Immature natural killer cell (primary cell): ENCODE measurements at regions not wholly inside any gene's neighbourhood (a gene's known extent, or its start where the extent isn't known, plus 50 kb on each side); places are given as distances from the start of the nearest gene placed in this dataset.
"Not testable (repeated sequence)": the region's sequence is repeated elsewhere in the genome, so short reads cannot be mapped to it uniquely, and the experiment has no call there.

ENCODE experiments used
- DNase-seq, 3 donors: peaks; one replicate each; pipeline ENCODE4 v3.0.0; 2022; ENCODE audit warnings: mixed read lengths in 1 of 3
- H3K27ac Mint-ChIP-seq, 6 donors: one replicate each; pipeline ENCODE4 v1.8.0; 2020; ENCODE audit warnings: mixed read lengths in 6 of 6, mild to moderate bottlenecking in 5 of 6, inconsistent platforms in 4 of 6, moderate library complexity in 3 of 6
- H3K27me3 Mint-ChIP-seq, 3 donors: one replicate each; pipeline ENCODE4 v1.8.0; 2020 to 2021; ENCODE audit warnings: low read depth in 3 of 3, mild to moderate bottlenecking in 3 of 3, mixed read lengths in 3 of 3, moderate library complexity in 3 of 3, inconsistent platforms in 1 of 3
- H3K36me3 Mint-ChIP-seq, 3 donors: one replicate each; pipeline ENCODE4 v1.8.0; 2020; ENCODE audit warnings: mixed read lengths in 3 of 3, inconsistent platforms in 2 of 3, mild to moderate bottlenecking in 2 of 3
- H3K4me1 Mint-ChIP-seq, 2 donors: one replicate each; pipeline ENCODE4 v1.8.0; 2020; ENCODE audit warnings: inconsistent platforms in 2 of 2, mild to moderate bottlenecking in 2 of 2, mixed read lengths in 2 of 2, moderate library complexity in 1 of 2
- H3K4me3 Mint-ChIP-seq, 5 donors: one replicate each; pipeline ENCODE4 v1.8.0; 2020; ENCODE audit warnings: mild to moderate bottlenecking in 5 of 5, mixed read lengths in 5 of 5, inconsistent platforms in 3 of 5, moderate library complexity in 3 of 5
- H3K9me3 Mint-ChIP-seq, 6 donors: one replicate each; pipeline ENCODE4 v1.8.0; 2020; ENCODE audit warnings: mild to moderate bottlenecking in 6 of 6, mixed read lengths in 6 of 6, inconsistent platforms in 4 of 6, moderate library complexity in 3 of 6

- no peak for DNase-seq
- Mint-ChIP-seq H3K4me3 (no peak overlapping the region), H3K27me3 (no peaks in the 10 kb centered on the region), H3K36me3 (no peaks in the 10 kb centered on the region), H3K4me1 (no peaks in the 10 kb centered on the region), H3K27ac (no peak overlapping the region), H3K9me3 (peaks cover 0 to 9% (median 3%) of the 10 kb centered on the region in 6 donors)
Observed at GRCh38 chrX:28170713-28171112, 189.5 kb upstream of the DCAF8L1 start.

GRCh38 chrX:28158019-28158777 is 176.9 kb upstream of the DCAF8L1 start:
- peaks cover 0 to 5% (median 0%) of the 10 kb centered on the region in 3 donors for H3K27me3 Mint-ChIP-seq
- H3K36me3 Mint-ChIP-seq, result no peaks in the 10 kb centered on the region
- H3K4me3 Mint-ChIP-seq, result no peak overlapping the region
- H3K9me3 Mint-ChIP-seq, result peaks cover 0 to 9% (median 3%) of the 10 kb centered on the region in 6 donors
- no peak overlapping the region for H3K27ac Mint-ChIP-seq
- no peak for DNase-seq
- no peaks in the 10 kb centered on the region for H3K4me1 Mint-ChIP-seq

DNA sequence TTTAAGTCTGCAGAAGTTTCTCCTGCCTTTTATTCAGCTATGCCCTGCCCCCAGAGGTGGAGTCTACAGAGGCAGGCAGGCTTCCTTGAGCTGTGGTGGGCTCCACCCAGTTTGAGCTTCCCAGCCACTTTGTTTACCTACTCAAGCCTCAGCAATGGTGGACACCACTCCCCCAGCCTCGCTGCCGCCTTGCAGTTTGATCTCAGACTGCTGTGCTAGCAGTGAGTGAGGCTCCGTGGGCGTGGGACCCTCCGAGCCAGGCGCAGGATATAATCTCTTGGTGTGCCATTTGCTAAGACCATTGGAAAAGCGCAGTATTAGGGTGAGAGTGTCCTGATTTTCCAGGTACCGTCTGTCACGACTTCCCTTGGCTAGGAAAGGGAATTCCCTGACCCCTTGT is 171.0 kb upstream of the DCAF8L1 start:
- H3K27me3 Mint-ChIP-seq, H3K4me3 Mint-ChIP-seq, H3K36me3 Mint-ChIP-seq, H3K4me1 Mint-ChIP-seq, DNase-seq, H3K27ac Mint-ChIP-seq: not testable (repeated sequence)
- peaks cover 5 to 22% (median 7%) of the 10 kb centered on the region in 6 donors for H3K9me3 Mint-ChIP-seq

GRCh38 chrX:28135378-28136047 is 154.3 kb upstream of the DCAF8L1 start:
- H3K27me3 Mint-ChIP-seq, result peaks cover 0 to 4% (median 3%) of the 10 kb centered on the region in 3 donors
- H3K4me3 Mint-ChIP-seq, result no peak overlapping the region
- no peak overlapping the region for H3K27ac Mint-ChIP-seq
- no peak for DNase-seq
- no peaks in the 10 kb centered on the region for H3K4me1 Mint-ChIP-seq
- H3K36me3 Mint-ChIP-seq, result no peaks in the 10 kb centered on the region
- H3K9me3 Mint-ChIP-seq, result peaks cover 0 to 7% (median 1%) of the 10 kb centered on the region in 6 donors

DNA sequence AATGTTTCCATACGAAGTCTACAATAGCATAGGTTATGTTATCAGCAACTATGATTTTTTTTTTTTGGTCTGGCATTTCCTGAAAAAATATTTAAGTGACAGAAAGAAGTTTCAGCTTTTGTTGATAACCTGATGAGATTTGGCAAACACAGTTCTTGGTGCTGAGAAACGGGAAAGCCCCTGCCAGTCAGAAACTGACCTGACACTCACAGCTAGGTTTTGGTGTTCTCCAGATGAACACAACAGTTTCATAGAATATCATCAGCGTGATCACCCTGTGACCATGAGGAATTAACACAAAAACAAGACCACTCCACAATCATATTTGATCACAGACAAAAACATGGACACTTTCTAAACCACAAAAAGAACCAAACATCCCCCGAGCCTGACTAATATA is 152.5 kb upstream of the DCAF8L1 start:
- H3K4me3 Mint-ChIP-seq, result no peak overlapping the region

GRCh38 chrX:28127662-28128061 is 146.4 kb upstream of the DCAF8L1 start:
- Mint-ChIP-seq H3K27me3 (peaks cover 0 to 2% (median 0%) of the 10 kb centered on the region in 3 donors), H3K4me3 (no peak overlapping the region)

More for the DNA sequence above, 152.5 kb upstream of the DCAF8L1 start:
- Mint-ChIP-seq H3K27ac (no peak overlapping the region), H3K27me3 (peaks cover 0 to 3% (median 2%) of the 10 kb centered on the region in 3 donors), H3K4me1 (no peaks in the 10 kb centered on the region), H3K36me3 (no peaks in the 10 kb centered on the region), H3K9me3 (peaks cover 0 to 8% (median 4%) of the 10 kb centered on the region in 6 donors)
- no peak for DNase-seq

GRCh38 chrX:28126886-28127285 is 145.6 kb upstream of the DCAF8L1 start:
- H3K9me3 Mint-ChIP-seq, result peaks cover 0 to 10% (median 4%) of the 10 kb centered on the region in 6 donors
- no peak overlapping the region for H3K4me3 Mint-ChIP-seq
- DNase-seq, result no peak
- peaks cover 0 to 2% (median 0%) of the 10 kb centered on the region in 3 donors for H3K27me3 Mint-ChIP-seq
- H3K4me1 Mint-ChIP-seq, result no peaks in the 10 kb centered on the region
- no peak overlapping the region for H3K27ac Mint-ChIP-seq
- H3K36me3 Mint-ChIP-seq, result no peaks in the 10 kb centered on the region

More at GRCh38 chrX:28127662-28128061, 146.4 kb upstream of the DCAF8L1 start:
- H3K4me1 Mint-ChIP-seq, result no peaks in the 10 kb centered on the region
- H3K27ac Mint-ChIP-seq, result no peak overlapping the region
- H3K9me3 Mint-ChIP-seq, result peaks cover 0 to 10% (median 4%) of the 10 kb centered on the region in 6 donors
- no peak for DNase-seq
- no peaks in the 10 kb centered on the region for H3K36me3 Mint-ChIP-seq

- peaks cover 0 to 8% (median 5%) of the 10 kb centered on the region in 6 donors for H3K9me3 Mint-ChIP-seq
- H3K27ac Mint-ChIP-seq, result no peak overlapping the region
Observed at GRCh38 chrX:28124416-28124815, 143.2 kb upstream of the DCAF8L1 start.

DNA sequence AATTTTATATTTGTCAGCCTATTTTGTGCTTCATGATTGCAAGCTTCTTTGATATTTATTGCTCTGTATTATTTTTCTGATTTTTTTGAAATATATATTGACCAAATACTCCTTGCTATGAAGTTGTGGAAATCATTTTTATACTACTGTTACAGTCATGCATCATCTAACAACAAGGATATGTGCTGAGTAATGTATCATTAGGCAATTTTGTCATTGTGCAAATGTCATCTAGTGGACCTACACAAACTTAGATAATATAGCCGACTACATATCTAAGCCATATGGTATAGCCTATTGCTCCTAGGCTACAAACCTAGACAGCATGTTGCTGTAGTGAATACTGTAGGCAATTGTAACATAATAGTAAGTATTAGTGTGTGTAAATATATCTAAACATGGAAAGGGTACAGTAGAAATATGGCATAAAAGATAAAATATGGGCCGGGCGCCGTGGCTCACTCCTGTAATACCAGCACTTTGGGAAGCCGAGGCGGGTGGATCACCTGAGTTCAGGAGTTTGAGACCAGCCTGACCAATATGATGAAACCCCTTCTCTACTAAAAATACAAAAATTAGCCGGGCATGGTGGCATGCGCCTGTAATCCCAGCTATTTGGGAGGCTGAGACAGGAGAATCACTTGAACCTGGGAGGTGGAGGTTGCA is 139.5 kb upstream of the DCAF8L1 start:
- not testable (repeated sequence) for H3K9me3 Mint-ChIP-seq, H3K4me3 Mint-ChIP-seq, DNase-seq, H3K27me3 Mint-ChIP-seq, H3K36me3 Mint-ChIP-seq, H3K4me1 Mint-ChIP-seq, H3K27ac Mint-ChIP-seq

More at GRCh38 chrX:28124416-28124815, 143.2 kb upstream of the DCAF8L1 start:
- no peak for DNase-seq
- Mint-ChIP-seq H3K27me3 (peaks cover 0 to 2% (median 2%) of the 10 kb centered on the region in 3 donors), H3K4me3 (no peak overlapping the region), H3K36me3 (no peaks in the 10 kb centered on the region), H3K4me1 (no peaks in the 10 kb centered on the region)

DNA sequence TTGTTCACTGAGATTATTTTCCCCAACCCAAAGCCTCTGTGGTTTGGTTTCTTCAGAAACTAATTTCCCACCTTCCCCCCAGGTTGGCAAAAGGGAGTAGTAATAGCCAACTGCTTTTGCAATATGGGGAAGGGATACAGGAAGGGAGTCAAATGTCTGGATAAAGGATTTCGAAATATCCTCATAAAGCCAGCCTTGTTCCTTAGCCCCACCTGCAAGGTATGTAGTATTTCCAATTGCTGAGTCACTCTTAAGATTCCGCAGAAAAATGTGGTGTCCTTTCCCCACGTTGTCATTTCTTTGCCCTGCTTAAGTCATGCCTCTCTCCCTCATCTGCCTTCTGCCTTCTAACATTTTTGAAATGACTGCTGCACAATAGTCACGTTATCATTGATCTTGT is 138.8 kb upstream of the DCAF8L1 start:
- no peak for DNase-seq
- Mint-ChIP-seq H3K36me3 (no peaks in the 10 kb centered on the region), H3K4me1 (no peaks in the 10 kb centered on the region), H3K27me3 (peaks cover 0 to 2% (median 2%) of the 10 kb centered on the region in 3 donors), H3K27ac (no peak overlapping the region), H3K4me3 (no peak overlapping the region), H3K9me3 (peaks cover 0 to 7% (median under 1%) of the 10 kb centered on the region in 6 donors)

DNA sequence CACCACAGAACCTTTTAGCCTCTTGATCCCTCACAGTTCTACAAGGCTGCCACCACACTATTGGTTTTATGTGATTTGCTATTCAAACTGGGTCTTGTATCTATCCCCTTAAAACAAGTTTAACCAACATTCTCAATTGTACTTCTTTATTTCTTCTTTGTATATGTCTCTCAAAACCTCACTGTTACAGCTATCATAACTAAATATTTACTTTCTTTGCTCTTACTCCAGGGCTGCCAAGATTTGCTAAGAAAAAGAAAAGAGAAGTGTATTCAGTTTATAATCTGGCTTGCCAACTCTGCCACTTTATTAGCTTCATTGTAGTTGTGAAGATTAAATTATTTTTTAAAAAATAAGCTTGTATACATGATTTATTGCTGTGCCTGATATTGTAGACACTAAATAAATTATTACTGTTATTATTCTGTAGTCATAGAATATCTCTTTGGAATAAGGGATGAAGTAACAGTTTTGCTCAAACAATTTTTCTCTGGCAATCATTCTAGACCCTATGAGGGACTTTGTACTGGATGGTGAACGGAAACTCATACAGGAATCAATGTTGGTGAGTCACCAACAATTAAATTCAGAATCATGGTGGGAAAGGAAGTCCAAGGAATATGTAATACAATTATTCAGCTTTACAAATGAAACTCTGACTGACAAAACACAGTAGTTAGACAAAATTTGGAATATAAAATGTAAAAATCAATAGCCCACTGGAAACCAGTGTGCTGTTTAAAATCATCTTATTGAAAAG is 127.1 kb upstream of the DCAF8L1 start:
- Mint-ChIP-seq H3K27ac (no peak overlapping the region), H3K9me3 (peaks cover 0 to 9% (median 7%) of the 10 kb centered on the region in 6 donors), H3K27me3 (peaks cover 0 to 5% (median 0%) of the 10 kb centered on the region in 3 donors), H3K36me3 (no peaks in the 10 kb centered on the region), H3K4me1 (no peaks in the 10 kb centered on the region), H3K4me3 (no peak overlapping the region)
- DNase-seq, result no peak

DNA sequence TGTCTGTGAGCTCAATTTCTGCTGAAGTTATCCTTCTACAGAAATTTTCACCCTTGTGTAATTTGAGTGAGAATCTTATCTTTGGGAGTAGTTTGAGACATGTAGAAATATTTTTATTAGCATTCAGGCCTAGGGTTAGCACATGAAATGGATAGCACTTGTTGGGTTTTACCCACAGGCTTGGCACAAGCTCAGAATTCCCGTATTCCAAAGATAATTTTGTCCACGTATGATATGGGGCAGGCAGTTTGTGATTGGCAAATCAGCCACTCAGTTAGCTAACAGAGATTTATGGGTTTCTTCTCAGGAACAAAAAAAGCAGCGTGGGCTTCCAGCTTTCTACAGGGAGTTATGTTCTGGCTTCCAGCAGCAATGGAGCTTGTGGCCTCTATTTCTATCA is 117.9 kb upstream of the DCAF8L1 start:
- Mint-ChIP-seq H3K4me3 (no peak overlapping the region), H3K27ac (no peak overlapping the region), H3K36me3 (no peaks in the 10 kb centered on the region), H3K9me3 (peaks cover 0 to 9% (median 4%) of the 10 kb centered on the region in 6 donors), H3K4me1 (no peaks in the 10 kb centered on the region), H3K27me3 (peaks cover 0 to 2% (median 0%) of the 10 kb centered on the region in 3 donors)
- no peak for DNase-seq

- peaks cover 0 to 2% (median under 1%) of the 10 kb centered on the region in 3 donors for H3K27me3 Mint-ChIP-seq
- no peak overlapping the region for H3K27ac Mint-ChIP-seq
- H3K4me3 Mint-ChIP-seq, result no peak overlapping the region
- H3K9me3 Mint-ChIP-seq, result peaks cover 5 to 12% (median 6%) of the 10 kb centered on the region in 6 donors
- H3K4me1 Mint-ChIP-seq, result no peaks in the 10 kb centered on the region
- DNase-seq, result no peak
- H3K36me3 Mint-ChIP-seq, result no peaks in the 10 kb centered on the region
Observed at GRCh38 chrX:28085653-28086052, 104.4 kb upstream of the DCAF8L1 start.
